ENCODE measurements at regions not wholly inside any gene's neighbourhood (a gene's known extent, or its start where the extent isn't known, plus 50 kb on each side); places are given as distances from the start of the nearest gene placed in this dataset.

DNA sequence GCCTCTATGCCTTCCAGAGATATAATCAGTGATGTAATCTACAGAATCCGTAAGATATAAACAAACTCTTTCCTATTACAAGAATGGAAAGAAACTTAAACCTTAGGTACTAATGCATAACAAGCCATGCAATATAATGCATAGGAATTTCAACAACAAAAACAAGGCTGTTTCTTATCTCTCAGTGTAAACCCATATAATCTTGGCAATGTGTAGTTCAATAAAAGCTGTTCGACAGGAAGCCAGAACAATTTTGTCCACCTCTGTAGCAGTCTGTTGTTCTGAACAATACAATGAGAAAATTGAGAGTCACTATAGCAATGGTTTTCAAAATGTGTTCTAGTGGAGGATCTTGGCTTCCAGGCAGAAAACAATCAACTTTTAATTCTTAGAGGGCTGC is 111.5 kb upstream of the FREM2 start:
- TF ChIP-seq, protein P1, sequence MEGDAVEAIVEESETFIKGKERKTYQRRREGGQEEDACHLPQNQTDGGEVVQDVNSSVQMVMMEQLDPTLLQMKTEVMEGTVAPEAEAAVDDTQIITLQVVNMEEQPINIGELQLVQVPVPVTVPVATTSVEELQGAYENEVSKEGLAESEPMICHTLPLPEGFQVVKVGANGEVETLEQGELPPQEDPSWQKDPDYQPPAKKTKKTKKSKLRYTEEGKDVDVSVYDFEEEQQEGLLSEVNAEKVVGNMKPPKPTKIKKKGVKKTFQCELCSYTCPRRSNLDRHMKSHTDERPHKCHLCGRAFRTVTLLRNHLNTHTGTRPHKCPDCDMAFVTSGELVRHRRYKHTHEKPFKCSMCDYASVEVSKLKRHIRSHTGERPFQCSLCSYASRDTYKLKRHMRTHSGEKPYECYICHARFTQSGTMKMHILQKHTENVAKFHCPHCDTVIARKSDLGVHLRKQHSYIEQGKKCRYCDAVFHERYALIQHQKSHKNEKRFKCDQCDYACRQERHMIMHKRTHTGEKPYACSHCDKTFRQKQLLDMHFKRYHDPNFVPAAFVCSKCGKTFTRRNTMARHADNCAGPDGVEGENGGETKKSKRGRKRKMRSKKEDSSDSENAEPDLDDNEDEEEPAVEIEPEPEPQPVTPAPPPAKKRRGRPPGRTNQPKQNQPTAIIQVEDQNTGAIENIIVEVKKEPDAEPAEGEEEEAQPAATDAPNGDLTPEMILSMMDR (conservative IDR thresholded peaks at IDR 0.05; ENCODE audit: low read length), result no peak
- TF ChIP-seq EZH2phosphoT487 (IDR thresholded peaks at IDR 0.05; ENCODE audit: borderline replicate concordance, low read depth, low read length), result no peak

Data from OCI-LY7 (cell line).